ENCODE measurements at regions not wholly inside any gene's neighbourhood (a gene's known extent, or its start where the extent isn't known, plus 50 kb on each side); places are given as distances from the start of the nearest gene placed in this dataset.

DNA sequence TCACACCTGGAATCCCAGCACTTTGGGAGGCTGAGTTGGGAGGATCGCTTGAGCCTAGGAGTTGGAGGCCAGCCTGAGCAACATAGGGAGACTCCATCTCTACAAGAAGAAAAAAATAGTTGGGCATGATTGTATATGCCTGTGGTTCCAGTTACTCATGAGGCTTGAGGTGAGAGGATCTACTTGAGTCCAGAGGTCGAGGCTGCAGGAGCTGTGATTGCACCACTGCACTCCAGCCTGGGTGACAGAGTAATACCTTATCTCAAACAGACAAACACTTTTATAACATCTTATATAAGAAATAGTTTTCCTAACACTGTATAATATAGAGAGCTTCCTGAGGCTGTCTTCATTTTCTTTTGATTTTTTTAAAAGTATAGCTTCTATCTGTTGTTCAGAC lies 448.4 kb upstream of the COBL start:
- DNase-seq: no peak
- peaks cover 6% of the 10 kb centered on the region for H3K9me3 Mint-ChIP-seq
- H3K36me3 Mint-ChIP-seq (ENCODE audit: low read depth): no peaks in the 10 kb centered on the region
- no peaks in the 10 kb centered on the region for H3K27me3 Mint-ChIP-seq
- H3K27ac Mint-ChIP-seq: no peak overlapping the region
- no peak overlapping the region for H3K4me3 Mint-ChIP-seq
- no peaks in the 10 kb centered on the region for H3K4me1 Mint-ChIP-seq (ENCODE audit: low read depth)

DNA sequence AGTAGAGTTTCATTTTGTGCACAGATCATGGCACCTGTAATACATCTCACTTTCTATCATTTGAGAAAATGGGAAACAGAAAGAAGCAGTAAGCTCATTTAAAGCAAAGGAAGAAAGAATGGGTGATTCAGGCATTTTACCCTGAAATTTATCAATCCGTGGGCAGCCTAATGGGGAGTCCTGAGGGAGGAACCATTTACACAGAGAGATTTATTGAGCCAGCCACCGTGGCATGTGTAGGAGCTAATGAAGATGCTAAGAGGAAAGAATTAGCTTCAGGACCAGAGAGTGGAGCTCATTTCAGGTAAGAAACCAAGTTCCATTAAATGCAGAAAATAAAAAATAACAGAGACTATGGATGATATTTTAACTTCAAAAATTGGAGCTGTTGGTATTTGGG lies 443.4 kb upstream of the COBL start:
- Mint-ChIP-seq H3K36me3 (ENCODE audit: low read depth) (no peaks in the 10 kb centered on the region), H3K9me3 (peaks cover 9% of the 10 kb centered on the region), H3K27ac (no peak overlapping the region), H3K4me1 (ENCODE audit: low read depth) (no peaks in the 10 kb centered on the region), H3K4me3 (no peak overlapping the region), H3K27me3 (no peaks in the 10 kb centered on the region)
- DNase-seq: no peak

DNA sequence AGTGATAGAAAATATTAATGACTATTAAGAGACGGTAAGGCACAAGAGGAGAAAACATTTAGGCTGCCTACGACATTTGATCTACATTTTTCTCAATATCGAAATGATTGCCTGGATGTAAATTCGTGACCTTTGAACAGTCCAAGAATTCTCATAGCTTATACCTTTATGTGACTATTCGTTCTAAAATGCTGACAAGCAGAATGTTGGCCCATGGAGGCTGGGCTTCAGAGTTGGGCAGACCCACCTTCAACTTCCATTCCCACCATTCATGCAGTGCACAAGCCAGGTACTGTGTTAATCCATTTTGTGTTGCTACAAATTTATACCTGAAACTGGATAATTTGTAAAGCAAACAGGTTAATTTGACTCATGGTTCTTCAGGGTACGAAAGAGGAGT lies 441.4 kb upstream of the COBL start:
- H3K9me3 Mint-ChIP-seq: peaks cover 9% of the 10 kb centered on the region
- no peaks in the 10 kb centered on the region for H3K4me1 Mint-ChIP-seq (ENCODE audit: low read depth)
- H3K27me3 Mint-ChIP-seq: no peaks in the 10 kb centered on the region
- no peak for DNase-seq
- no peak overlapping the region for H3K4me3 Mint-ChIP-seq
- H3K27ac Mint-ChIP-seq: no peak overlapping the region
- H3K36me3 Mint-ChIP-seq (ENCODE audit: low read depth): no peaks in the 10 kb centered on the region

DNA sequence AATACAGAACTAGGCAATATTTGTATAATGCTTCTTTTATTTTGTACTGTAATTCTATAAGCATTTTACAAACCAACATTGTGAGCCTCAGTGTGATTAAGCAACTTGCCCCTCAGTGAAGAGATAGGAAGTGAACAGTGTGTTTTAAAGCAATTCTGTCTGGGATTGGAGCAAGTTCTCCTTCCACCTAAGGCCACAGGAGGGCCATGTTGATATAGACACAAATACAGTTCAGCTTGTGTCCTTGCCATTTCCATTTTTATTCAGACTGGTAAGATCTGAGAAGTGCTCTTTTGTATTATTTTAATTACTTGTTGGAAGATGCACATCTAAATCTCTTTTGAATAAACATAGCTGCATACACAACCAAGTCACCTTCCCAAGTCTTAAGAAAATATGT lies 416.3 kb upstream of the COBL start:
- H3K4me1 Mint-ChIP-seq (ENCODE audit: low read depth): no peaks in the 10 kb centered on the region
- H3K9me3 Mint-ChIP-seq: peaks cover 23% of the 10 kb centered on the region
- H3K27me3 Mint-ChIP-seq: no peaks in the 10 kb centered on the region
- H3K36me3 Mint-ChIP-seq (ENCODE audit: low read depth): no peaks in the 10 kb centered on the region
- DNase-seq: no peak
- no peak overlapping the region for H3K4me3 Mint-ChIP-seq
- H3K27ac Mint-ChIP-seq: no peak overlapping the region

DNA sequence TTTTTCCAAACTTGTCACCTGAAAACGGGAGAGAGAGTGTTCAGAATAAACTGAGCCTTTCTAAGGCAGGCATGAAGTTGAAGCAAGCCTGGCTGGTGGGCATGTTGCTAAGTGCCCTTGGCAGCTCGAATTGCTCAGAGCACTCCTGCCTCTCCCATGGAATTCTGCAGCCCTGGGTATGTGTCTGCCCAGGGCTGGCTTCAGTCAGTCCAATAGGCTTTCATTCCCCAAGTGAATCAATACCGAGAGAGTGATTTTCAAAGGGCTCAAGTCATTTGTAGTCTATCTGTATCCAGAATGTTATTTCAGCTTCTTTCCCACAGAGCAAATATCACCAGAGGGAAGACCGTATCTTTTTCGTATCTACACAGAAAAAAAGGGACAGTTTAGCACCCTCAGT lies 415.5 kb upstream of the COBL start:
- no peaks in the 10 kb centered on the region for H3K36me3 Mint-ChIP-seq (ENCODE audit: low read depth)
- H3K4me1 Mint-ChIP-seq (ENCODE audit: low read depth): no peaks in the 10 kb centered on the region
- H3K4me3 Mint-ChIP-seq: no peak overlapping the region
- no peak overlapping the region for H3K27ac Mint-ChIP-seq
- DNase-seq: no peak
- peaks cover 23% of the 10 kb centered on the region for H3K9me3 Mint-ChIP-seq
- no peaks in the 10 kb centered on the region for H3K27me3 Mint-ChIP-seq

DNA sequence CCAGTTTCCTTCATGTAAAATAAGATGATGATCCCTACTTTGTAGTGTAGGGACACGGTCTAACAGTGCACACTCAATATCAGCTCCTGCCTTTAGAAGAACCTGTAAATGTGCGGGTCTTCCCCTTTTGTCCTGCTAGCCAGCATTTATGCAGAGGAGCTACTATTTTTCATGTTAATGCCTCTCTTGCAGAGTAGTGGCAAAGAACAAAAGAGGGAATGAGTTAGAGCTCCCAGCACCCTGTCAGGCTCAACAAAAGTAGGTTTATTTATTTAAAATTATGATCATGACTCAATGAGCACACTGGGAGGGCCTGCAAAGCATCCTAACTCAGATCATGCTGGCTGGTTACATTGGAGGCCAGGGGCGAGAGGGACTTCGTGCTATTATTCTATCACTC lies 414.5 kb upstream of the COBL start:
- Mint-ChIP-seq H3K27me3 (no peaks in the 10 kb centered on the region), H3K4me3 (no peak overlapping the region), H3K36me3 (ENCODE audit: low read depth) (no peaks in the 10 kb centered on the region), H3K9me3 (peaks cover 20% of the 10 kb centered on the region), H3K27ac (no peak overlapping the region), H3K4me1 (ENCODE audit: low read depth) (no peaks in the 10 kb centered on the region)
- DNase-seq: no peak

DNA sequence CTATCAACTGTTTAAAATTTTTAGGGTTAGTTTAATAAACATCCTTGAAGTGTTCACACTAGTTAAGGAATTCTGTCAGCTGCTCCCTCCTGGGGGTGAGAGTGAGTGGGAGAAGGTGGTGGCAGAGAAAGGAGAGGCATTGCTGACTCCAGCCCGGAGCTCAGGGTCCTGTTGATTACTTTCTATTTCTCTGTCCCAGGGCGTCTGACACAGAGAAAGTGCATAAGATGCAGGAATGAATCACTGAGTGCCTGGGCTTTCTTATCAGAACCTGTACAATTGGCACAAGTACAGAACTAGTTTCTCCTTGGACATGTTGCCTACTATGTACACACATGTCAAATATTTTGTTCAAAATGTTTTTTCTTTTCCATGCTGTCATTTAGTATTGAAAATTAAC lies 410.8 kb upstream of the COBL start:
- Mint-ChIP-seq H3K36me3 (ENCODE audit: low read depth) (no peaks in the 10 kb centered on the region), H3K9me3 (peaks cover 4% of the 10 kb centered on the region), H3K27me3 (no peaks in the 10 kb centered on the region), H3K4me1 (ENCODE audit: low read depth) (no peaks in the 10 kb centered on the region), H3K4me3 (no peak overlapping the region), H3K27ac (no peak overlapping the region)
- no peak for DNase-seq

DNA sequence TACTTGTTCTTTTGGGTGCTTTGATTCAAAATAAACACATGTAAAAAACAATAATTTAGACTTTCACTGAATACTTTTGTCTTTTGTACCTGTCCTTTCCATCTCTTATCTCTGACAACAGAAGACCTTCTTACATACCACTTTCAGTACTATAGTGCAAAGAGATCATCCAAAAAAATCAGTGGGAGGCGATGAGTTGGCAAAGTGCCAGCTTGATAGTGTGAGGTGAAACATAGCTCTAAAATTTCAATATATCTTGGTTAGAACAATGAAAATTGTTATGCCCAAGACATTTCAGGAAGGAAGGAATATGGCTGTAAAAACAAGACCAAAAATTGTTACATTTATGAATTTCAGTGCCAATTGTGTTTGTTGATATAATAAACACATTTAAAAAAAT lies 390.2 kb upstream of the COBL start:
- Mint-ChIP-seq H3K4me1 (ENCODE audit: low read depth) (no peaks in the 10 kb centered on the region), H3K27me3 (no peaks in the 10 kb centered on the region), H3K9me3 (peaks cover 2% of the 10 kb centered on the region), H3K4me3 (no peak overlapping the region), H3K27ac (no peak overlapping the region), H3K36me3 (ENCODE audit: low read depth) (no peaks in the 10 kb centered on the region)
- DNase-seq: no peak

DNA sequence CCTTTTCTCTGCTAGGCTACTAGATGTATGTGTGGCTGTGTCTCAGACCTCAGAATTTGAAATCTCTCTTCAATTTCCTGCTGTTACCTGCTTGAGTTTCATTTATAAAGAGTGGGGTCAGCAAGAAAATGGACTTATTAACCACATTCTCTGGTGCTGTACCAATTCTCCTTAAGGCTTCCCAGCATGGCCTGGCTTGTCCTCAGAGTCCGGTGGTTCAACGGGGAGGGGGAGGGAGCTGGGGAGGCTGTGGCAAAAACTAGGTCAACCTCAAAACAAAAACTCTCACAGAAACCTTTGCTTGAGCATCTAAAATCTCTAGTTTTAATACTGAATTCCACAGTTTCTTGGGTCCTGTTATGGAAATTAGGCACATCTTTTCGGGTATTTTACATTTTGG lies 389.1 kb upstream of the COBL start:
- DNase-seq: no peak
- Mint-ChIP-seq H3K4me1 (ENCODE audit: low read depth) (no peaks in the 10 kb centered on the region), H3K27ac (no peak overlapping the region), H3K36me3 (ENCODE audit: low read depth) (no peaks in the 10 kb centered on the region), H3K4me3 (no peak overlapping the region), H3K27me3 (no peaks in the 10 kb centered on the region), H3K9me3 (peaks cover 6% of the 10 kb centered on the region)

DNA sequence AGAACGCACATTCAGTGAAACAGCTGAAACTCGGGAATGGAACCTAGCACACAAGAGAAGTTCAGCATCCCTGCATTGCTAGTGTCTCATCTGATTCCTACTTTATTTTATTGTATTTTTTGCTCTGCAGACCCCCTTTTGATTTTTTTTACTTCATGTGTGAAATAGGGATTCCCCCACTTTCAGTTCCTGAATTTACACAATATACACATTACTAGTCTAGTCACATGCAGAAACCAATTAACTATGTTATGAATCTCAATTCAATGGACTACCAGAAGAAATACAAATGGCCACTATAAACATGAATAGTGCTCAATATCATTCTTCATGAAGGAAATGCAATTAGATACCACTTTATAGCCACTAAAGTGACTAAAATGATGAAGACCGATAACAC lies 386.1 kb upstream of the COBL start:
- no peak for DNase-seq
- H3K9me3 Mint-ChIP-seq: peaks cover 9% of the 10 kb centered on the region
- H3K36me3 Mint-ChIP-seq (ENCODE audit: low read depth): no peaks in the 10 kb centered on the region
- no peak overlapping the region for H3K4me3 Mint-ChIP-seq
- H3K27me3 Mint-ChIP-seq: no peaks in the 10 kb centered on the region
- no peak overlapping the region for H3K27ac Mint-ChIP-seq
- no peaks in the 10 kb centered on the region for H3K4me1 Mint-ChIP-seq (ENCODE audit: low read depth)

DNA sequence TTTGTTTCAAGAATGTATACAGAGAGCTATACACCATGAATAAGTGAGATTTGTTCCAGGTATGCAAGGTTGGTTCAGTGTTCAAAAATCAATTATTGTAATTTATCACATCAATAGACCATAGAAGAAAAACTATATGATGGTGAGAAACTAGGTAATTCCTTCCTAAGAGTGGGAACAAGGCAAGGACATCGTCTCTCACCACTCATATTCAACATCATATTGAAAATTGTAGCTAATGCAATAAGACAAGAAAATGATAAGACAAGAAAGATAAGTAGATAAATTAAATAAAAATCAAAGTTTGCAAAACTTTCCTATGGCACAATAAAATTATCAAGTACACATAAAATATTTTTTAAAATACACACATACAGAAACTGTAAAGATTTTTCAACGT lies 385.3 kb upstream of the COBL start:
- Mint-ChIP-seq H3K4me3 (no peak overlapping the region), H3K9me3 (peaks cover 6% of the 10 kb centered on the region), H3K4me1 (ENCODE audit: low read depth) (no peaks in the 10 kb centered on the region), H3K36me3 (ENCODE audit: low read depth) (no peaks in the 10 kb centered on the region), H3K27ac (no peak overlapping the region), H3K27me3 (no peaks in the 10 kb centered on the region)
- DNase-seq: no peak

DNA sequence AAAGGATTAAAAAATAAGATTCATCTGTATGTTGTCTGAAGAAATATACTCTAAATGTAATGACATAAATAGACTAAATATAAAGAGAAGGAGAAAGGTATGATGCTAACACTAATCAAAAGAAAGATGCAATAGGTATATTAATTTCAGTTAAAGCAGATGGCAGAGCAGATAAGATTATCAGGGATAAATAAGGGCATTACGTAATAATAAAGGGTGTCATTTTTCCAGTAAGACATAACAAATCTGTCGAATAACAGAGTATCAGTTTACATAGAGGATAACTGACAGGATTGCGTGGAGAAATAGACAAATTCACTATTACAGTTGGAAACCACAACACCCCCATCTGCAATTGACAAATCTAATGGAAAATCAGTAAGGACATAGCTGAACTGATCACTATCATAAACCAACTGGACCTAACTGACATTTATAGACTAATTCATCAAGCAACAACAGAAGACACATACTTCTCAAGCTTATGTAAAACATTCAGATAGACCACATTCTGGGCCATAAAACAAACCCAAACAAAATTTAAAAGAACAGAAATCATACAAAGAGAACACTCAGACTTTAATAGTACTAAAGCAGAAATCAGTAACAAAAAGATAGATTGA lies 384.1 kb upstream of the COBL start:
- peaks cover 10% of the 10 kb centered on the region for H3K9me3 Mint-ChIP-seq
- no peaks in the 10 kb centered on the region for H3K27me3 Mint-ChIP-seq
- H3K4me3 Mint-ChIP-seq: no peak overlapping the region
- H3K27ac Mint-ChIP-seq: no peak overlapping the region
- H3K36me3 Mint-ChIP-seq (ENCODE audit: low read depth): no peaks in the 10 kb centered on the region
- no peak for DNase-seq
- H3K4me1 Mint-ChIP-seq (ENCODE audit: low read depth): no peaks in the 10 kb centered on the region

DNA sequence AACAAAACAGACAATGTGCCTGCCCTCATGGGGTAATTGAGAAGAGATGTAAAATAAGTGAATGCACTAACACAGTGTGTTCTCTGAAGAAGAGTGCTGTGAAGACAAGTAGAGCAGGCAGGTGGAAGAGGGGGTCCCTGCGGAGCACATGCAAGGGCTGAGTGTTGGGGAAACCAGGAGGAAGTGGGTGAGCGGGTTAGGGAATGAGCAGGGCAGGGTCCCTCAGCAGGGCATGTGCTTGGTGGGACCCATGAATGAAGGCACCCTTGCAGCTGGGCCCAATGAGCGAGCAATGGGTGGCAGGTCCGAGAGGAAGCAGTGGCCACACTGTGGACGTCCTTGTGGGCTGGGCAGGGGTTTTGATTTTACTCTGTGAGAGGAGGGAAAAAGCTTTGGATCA lies 376.6 kb upstream of the COBL start:
- H3K27ac Mint-ChIP-seq: no peak overlapping the region
- H3K36me3 Mint-ChIP-seq (ENCODE audit: low read depth): no peaks in the 10 kb centered on the region
- H3K9me3 Mint-ChIP-seq: peaks cover 17% of the 10 kb centered on the region
- no peaks in the 10 kb centered on the region for H3K27me3 Mint-ChIP-seq
- no peak for DNase-seq
- no peaks in the 10 kb centered on the region for H3K4me1 Mint-ChIP-seq (ENCODE audit: low read depth)
- no peak overlapping the region for H3K4me3 Mint-ChIP-seq

DNA sequence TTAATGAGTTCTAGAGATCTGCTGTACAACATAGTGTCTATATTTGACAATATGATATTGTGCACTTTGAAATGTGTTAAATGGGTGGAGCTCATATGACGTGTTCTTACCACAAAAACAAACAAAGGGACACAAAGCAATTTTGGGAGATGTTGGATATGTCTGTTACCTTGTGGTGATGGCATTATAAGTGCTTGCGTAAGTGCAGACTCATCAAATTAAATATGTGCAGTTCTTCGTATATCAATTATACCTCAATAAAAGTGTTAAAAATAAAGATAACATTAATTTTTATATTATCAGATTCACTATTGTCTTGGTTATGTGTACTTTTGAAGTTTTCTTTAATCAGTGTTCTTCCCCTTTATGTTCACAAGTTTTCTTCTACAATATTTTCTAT lies 372.9 kb upstream of the COBL start:
- Mint-ChIP-seq H3K9me3 (peaks cover 12% of the 10 kb centered on the region), H3K27ac (no peak overlapping the region), H3K36me3 (ENCODE audit: low read depth) (no peaks in the 10 kb centered on the region), H3K4me3 (no peak overlapping the region), H3K27me3 (no peaks in the 10 kb centered on the region), H3K4me1 (ENCODE audit: low read depth) (no peaks in the 10 kb centered on the region)
- DNase-seq: no peak

DNA sequence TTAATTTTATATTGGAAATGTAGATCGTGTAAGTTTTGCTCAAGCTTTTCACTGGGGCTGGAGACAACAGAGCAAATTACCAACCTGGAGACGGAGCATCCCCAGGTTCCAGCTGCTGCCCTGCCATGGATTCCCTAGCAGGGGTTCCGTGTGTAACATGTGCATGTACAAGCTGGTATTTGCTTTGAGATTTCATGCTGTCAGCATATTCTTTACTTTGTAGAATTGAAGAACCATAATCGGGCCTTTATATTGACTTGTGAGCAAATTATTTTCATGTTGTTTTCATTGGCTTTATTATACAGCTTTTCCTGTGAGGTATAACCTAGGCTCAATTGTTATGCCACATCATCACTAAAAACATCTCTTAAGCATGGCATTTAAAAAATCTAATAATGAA lies 369.2 kb upstream of the COBL start:
- no peak overlapping the region for H3K27ac Mint-ChIP-seq
- H3K36me3 Mint-ChIP-seq (ENCODE audit: low read depth): no peaks in the 10 kb centered on the region
- no peak overlapping the region for H3K4me3 Mint-ChIP-seq
- H3K27me3 Mint-ChIP-seq: no peaks in the 10 kb centered on the region
- no peaks in the 10 kb centered on the region for H3K4me1 Mint-ChIP-seq (ENCODE audit: low read depth)
- DNase-seq: no peak
- H3K9me3 Mint-ChIP-seq: peaks cover 15% of the 10 kb centered on the region

Data from activated T-cell treated with anti-CD3 and anti-CD28 coated beads, Interleukin-2, amount 50 U/mL, for 24 hours (primary cell).